Left ventricle myocardium inferior (tissue), 1 donor: ENCODE measurements at regions not wholly inside any gene's neighbourhood (a gene's known extent, or its start where the extent isn't known, plus 50 kb on each side); places are given as distances from the start of the nearest gene placed in this dataset.

Source experiments
- DNase-seq: peaks from one replicate; pipeline ENCODE4 v3.0.0-alpha.2; 2020
- H3K27ac ChIP-seq: fragments of 200-600 bp; replicated peaks from 2 replicates; pipeline ENCODE4 v1.8.0; 2021
- H3K27me3 ChIP-seq: fragments of 200-600 bp; 2 replicates; pipeline ENCODE4 v1.8.0; 2021; ENCODE audit warnings: low read depth
- H3K36me3 ChIP-seq: fragments of 200-600 bp; 2 replicates; pipeline ENCODE4 v1.8.0; 2021
- H3K4me1 ChIP-seq: fragments of 200-600 bp; 2 replicates; pipeline ENCODE4 v1.8.0; 2021
- H3K4me3 ChIP-seq: fragments of 200-600 bp; 2 replicates; pipeline ENCODE4 v1.8.0; 2021; ENCODE audit warnings: mild to moderate bottlenecking, moderate library complexity
- H3K9me3 ChIP-seq: fragments of 200-600 bp; replicated peaks from 2 replicates; pipeline ENCODE4 v1.8.0; 2021
- intact Hi-C: fragments of 100-400 bp; cut with micrococcal nuclease; formaldehyde crosslinking; loops from one replicate; pipeline ENCODE4 v1.11.0; 2022
- TF ChIP-seq, protein P1 (sequence below): fragments of 200-600 bp; IDR thresholded peaks from 2 replicates; pipeline ENCODE4 v1.8.0; 2021; ENCODE audit warnings: antibody characterized with exemption, mild to moderate bottlenecking, borderline replicate concordance
- donor health status: DM: no; HTN: yes; CAD: no; lungs with severe emphysema.

DNA sequence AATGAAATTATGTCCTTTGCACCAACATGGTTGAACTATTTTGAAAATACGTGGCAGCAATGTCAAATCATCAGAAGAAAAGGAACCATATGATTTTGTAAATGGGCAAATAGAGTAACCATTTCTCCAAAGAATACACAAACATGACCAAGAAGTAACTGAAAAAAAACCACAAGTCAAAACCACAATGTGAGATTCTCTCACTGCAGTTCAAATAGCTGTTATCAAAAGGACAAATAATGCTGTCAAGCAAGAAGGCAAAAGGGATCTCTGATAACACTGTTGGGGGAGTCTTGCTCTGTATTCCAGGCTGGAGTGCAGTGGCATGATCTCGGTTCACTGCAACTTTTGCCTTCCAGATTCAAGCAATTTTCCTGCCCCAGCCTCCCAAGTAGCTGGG lies 170.7 kb upstream of the XIST start:
- DNase-seq: no peak
- H3K4me3 ChIP-seq: no peak overlapping the region
- H3K27ac ChIP-seq: no peak overlapping the region
- no peaks in the 10 kb centered on the region for H3K4me1 ChIP-seq
- TF ChIP-seq, protein P1, sequence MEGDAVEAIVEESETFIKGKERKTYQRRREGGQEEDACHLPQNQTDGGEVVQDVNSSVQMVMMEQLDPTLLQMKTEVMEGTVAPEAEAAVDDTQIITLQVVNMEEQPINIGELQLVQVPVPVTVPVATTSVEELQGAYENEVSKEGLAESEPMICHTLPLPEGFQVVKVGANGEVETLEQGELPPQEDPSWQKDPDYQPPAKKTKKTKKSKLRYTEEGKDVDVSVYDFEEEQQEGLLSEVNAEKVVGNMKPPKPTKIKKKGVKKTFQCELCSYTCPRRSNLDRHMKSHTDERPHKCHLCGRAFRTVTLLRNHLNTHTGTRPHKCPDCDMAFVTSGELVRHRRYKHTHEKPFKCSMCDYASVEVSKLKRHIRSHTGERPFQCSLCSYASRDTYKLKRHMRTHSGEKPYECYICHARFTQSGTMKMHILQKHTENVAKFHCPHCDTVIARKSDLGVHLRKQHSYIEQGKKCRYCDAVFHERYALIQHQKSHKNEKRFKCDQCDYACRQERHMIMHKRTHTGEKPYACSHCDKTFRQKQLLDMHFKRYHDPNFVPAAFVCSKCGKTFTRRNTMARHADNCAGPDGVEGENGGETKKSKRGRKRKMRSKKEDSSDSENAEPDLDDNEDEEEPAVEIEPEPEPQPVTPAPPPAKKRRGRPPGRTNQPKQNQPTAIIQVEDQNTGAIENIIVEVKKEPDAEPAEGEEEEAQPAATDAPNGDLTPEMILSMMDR: no peak
- intact Hi-C loops: no loop called here
- H3K9me3 ChIP-seq: peaks cover 18% of the 10 kb centered on the region
- no peaks in the 10 kb centered on the region for H3K36me3 ChIP-seq
- H3K27me3 ChIP-seq: no peaks in the 10 kb centered on the region

DNA sequence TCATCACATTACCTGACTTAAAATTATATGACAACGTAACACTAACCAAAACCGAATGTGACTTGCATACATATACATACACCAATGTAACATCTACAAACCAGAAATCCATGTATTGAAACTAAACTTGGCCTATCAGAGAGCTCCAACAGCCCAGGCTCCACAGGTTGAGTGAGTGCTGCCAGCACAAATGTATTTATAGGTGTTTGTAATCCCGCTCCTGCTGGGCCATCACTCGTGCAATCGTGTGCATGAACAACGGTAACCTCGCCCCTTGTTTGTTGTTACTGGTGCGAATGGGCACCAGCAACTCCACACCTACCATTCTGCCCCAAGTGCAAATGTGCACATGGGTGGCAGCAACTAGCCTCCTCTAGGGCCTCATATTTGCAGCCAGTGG lies 165.7 kb upstream of the XIST start:
- H3K9me3 ChIP-seq: no peaks in the 10 kb centered on the region
- H3K4me1 ChIP-seq: no peaks in the 10 kb centered on the region
- no peak overlapping the region for H3K27ac ChIP-seq
- TF ChIP-seq, protein P1: no peak
- no peaks in the 10 kb centered on the region for H3K27me3 ChIP-seq
- H3K36me3 ChIP-seq: no peaks in the 10 kb centered on the region
- no peak for DNase-seq
- intact Hi-C loops: loop anchor here (5.0 kb wide), 1 partner anchor 161 kb away; no protein-coding TSS in a partner anchor
- no peak overlapping the region for H3K4me3 ChIP-seq

DNA sequence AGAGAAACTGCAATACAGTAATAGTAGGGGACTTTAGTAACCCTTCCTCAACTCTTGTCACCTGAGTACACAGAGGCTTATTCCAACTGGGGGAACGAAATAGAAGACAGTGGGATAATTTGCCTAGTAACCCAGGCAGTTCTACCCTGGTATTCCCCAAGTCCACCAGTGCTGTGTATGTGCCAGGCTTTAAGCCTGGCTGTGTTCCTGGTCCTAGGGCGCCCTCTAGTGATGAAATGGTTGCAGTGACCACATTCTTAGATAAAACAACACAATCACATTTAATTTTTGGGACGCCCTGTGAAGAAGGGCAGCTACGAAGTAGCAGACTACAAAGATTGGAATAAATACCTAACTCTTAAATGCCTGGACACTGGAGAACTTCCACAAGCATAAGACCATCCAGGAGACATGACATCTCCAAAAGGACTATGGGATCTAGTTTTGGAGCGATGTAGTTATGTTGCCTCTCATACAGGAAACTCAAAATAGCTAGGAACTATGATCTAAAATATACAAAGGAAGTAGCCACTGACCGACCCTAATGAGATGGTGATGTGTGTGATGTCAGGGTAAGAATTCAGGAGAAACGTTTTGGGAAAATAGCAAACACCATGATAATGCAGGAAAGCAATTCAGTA lies 163.0 kb upstream of the XIST start:
- intact Hi-C loops: loop anchor here (5.0 kb wide), 1 partner anchor 158 kb away; no protein-coding TSS in a partner anchor
- DNase-seq: peak; percentile 14
- no peaks in the 10 kb centered on the region for H3K9me3 ChIP-seq
- H3K27me3 ChIP-seq: no peaks in the 10 kb centered on the region
- no peak overlapping the region for H3K27ac ChIP-seq
- no peaks in the 10 kb centered on the region for H3K36me3 ChIP-seq
- TF ChIP-seq, protein P1: peak; percentile 77
- no peak overlapping the region for H3K4me3 ChIP-seq
- H3K4me1 ChIP-seq: no peaks in the 10 kb centered on the region

DNA sequence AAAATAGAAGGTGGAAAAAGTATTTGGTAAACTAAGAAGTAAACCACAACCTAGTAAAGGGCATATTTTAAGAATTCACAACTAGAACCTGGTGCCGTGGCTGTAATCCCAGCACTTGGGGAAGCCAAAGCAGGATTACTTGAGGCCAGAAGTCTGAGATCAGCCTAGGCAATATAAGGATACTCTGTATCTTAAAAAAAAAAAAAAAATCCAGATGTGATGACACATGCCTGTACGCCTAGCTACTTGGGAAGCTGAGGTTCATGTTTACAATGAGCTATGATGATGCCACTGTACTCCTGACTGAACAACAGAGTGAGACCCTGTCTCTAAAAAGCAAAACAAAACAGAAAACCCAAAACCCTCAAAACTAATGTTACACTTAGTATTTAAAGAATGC lies 156.5 kb upstream of the XIST start:
- TF ChIP-seq, protein P1: no peak
- H3K9me3 ChIP-seq: no peaks in the 10 kb centered on the region
- intact Hi-C loops: no loop called here
- no peak overlapping the region for H3K27ac ChIP-seq
- H3K4me1 ChIP-seq: no peaks in the 10 kb centered on the region
- DNase-seq: no peak
- H3K27me3 ChIP-seq: no peaks in the 10 kb centered on the region
- H3K4me3 ChIP-seq: no peak overlapping the region
- no peaks in the 10 kb centered on the region for H3K36me3 ChIP-seq

DNA sequence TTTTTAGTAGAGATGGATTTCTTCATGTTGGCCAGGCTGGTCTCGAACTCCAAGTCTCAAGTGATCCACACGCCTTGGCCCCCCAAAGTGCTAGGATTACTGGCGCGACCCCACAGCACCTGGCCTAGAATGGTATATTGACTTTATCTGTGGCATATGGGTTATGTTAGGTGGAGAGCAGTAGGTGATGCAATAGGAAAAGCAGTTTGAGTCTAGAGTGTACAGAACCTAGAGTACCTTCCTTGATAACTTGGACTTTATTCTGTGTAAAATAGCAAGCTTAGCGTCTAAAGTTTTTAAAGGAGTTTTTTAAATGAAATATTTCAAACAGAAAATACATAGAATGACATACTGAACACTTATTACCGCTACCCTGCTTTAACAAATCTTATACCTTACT lies 139.5 kb upstream of the XIST start:
- Histone ChIP-seq H3K27me3 (no peaks in the 10 kb centered on the region), H3K4me3 (no peak overlapping the region), H3K4me1 (no peaks in the 10 kb centered on the region), H3K9me3 (no peaks in the 10 kb centered on the region), H3K36me3 (peaks cover 26% of the 10 kb centered on the region), H3K27ac (no peak overlapping the region)
- DNase-seq: no peak
- TF ChIP-seq, protein P1: no peak
- intact Hi-C loops: no loop called here

DNA sequence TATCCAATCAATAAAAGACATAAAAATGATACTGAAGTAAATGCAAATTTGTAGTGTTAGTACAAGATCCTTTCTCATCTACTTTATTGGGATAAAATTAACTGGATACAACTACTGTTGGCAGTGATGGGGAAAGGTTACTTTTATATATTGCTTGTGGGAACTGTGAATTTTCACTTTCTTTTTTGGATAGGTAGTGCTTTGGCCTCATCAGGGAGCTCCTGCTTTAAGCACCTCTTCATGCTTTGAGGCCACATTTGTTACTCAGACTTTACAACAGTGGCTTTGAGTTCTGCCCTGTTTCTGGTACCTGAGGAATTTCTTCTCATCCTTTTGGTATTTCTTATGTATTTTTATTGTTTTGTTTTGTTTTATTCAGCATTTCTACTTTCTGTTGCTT lies 134.7 kb upstream of the XIST start:
- Histone ChIP-seq H3K4me1 (no peaks in the 10 kb centered on the region), H3K36me3 (no peaks in the 10 kb centered on the region), H3K27ac (no peak overlapping the region), H3K27me3 (no peaks in the 10 kb centered on the region), H3K9me3 (no peaks in the 10 kb centered on the region), H3K4me3 (no peak overlapping the region)
- TF ChIP-seq, protein P1: no peak
- intact Hi-C loops: no loop called here
- no peak for DNase-seq
